Fibroblast of skin of left quadriceps (primary cell): ENCODE measurements at regions not wholly inside any gene's neighbourhood (a gene's known extent, or its start where the extent isn't known, plus 50 kb on each side); places are given as distances from the start of the nearest gene placed in this dataset.

Source experiments
- DNase-seq, 2 experiments: peaks; one replicate each; pipeline ENCODE4 v3.0.0-alpha.2; 2013; ENCODE audit warnings: low read depth in 2 of 2

DNA sequence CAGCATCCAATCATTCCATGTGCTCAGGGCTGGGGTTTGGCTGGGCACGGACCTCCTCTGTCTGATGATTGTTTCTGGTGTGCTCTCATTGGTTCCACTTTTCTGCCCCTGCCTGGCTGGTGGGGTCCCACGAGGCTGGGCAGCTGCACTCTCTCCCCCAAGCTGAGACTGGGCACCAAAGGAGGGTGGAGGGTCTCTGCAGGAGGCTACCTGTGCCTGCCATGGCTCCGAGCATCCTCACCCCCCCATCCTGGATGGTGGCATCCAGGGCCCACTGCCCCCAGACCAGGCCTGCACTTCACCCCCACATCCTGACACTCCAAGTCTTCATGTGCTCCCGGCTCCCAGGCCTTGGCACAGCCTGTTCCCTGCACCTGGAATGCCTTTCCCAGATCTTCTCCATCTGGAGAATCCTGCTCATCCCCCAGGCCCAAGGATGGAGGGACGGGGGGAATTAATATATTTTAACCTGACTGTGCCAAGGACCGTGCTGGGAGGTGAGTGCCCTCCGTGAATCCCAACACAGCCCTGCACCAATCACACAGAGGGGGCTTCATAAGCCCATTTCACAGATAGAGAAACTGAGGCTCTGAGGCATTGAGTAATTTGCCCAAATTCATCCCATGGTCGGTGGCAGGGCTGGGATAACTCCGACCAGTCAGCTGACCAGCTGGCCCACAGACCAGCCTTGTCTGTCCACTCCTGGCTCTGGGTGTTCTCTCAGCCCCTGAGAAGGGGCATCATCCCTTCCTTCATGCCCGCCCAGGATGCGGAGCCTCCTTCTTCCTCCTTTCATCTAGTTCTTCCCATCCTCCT, 403.4 kb downstream of the MATN1 start:
- DNase-seq = no peak

DNA sequence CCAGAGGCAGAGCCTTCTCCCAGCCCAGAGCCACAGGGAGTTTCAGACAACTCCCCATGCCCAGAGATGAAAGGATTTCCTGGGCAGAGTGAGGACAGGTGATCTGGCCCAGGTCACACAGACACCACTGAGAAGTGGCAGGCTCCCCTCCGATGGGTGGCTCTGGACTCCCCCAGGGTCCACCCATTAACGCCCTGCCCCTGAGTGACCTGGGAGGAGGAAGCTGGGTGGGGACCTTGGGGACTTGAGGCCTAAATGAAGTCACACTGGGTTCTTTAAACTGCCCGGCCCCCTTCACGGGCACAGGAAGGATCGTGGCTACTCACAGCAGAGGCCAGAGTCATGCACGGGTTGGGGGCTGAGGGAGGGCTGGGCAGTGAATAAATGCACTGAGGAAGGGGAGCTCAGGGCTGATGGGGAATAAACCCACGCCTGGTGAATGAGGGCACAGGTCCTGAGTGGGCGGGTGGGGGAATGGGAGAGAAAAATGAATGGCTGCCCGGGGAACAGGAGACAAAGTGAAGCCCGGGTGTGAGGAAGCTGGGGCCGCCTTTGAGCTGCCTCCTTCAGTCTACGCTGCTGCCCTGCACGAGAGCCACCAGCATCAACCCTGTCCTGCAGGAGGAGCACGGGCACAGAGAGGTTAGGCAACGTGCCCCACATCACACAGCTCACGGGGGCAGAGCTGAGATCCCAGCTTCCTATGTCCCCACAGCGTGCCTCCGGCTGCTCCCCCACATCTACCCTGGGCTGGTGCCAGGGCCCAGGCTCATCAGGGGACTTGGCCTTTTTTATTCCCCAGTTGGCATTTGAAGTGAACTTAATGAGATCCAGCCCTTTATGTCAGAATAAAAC, 404.3 kb downstream of the MATN1 start:
- no peak for DNase-seq

DNA sequence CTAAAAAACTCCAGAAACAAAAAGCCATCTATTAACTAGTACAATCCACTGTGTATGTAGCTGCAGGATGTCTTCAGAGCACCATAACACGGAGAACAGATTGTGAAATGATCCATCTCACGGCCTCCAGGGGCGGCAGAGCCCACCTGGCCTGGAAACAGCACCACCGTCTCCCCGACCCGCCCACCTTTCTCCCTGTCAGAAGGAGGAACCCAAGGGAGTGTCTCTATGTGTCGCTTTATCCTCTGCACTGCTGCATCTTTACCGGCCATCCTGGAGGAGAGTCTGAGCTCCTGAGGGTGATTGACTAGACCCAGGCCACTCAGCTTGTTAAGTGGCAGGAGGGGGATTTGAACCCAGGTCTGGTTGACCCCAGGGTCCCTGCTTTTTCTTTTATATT, 405.0 kb downstream of the MATN1 start:
- no peak for DNase-seq

DNA sequence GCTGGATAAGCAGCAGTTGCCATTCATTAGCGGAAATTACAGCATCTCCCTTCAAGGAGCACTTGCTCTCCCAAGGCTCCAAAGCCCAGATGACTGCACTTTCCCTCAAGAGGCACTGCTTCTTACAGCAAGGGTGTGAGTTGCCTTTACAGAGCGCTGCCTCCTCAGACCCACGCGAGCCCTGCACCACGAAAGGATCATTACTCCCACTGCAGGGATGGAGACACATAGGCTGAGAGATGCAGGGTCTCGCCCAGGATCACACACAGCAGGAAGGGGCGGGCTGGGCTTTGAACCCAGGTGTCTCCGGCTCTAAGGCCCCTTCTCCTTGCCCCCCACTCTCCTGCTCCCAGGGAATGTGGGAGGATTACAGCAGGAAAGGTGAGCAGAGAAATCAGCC, 405.5 kb downstream of the MATN1 start:
- no peak for DNase-seq

DNA sequence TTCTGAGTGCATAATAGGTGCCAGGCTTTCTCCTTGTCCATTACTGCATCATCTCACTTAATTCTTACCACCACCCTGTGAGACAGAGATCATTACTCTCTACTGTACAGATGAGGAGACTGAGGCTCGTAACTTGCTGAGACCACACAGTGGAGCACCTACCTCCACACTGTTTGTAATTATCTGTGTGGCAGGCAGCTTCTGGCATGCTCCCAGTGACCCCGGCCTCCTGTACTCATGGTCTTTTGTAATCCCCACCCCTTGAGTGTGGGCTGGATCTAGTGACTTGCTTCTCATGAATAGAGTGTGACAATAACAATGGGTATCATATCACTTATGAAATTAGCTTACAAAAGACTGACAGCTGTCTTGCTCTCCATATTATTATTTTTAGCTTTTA, 407.3 kb downstream of the MATN1 start:
- no peak for DNase-seq

DNA sequence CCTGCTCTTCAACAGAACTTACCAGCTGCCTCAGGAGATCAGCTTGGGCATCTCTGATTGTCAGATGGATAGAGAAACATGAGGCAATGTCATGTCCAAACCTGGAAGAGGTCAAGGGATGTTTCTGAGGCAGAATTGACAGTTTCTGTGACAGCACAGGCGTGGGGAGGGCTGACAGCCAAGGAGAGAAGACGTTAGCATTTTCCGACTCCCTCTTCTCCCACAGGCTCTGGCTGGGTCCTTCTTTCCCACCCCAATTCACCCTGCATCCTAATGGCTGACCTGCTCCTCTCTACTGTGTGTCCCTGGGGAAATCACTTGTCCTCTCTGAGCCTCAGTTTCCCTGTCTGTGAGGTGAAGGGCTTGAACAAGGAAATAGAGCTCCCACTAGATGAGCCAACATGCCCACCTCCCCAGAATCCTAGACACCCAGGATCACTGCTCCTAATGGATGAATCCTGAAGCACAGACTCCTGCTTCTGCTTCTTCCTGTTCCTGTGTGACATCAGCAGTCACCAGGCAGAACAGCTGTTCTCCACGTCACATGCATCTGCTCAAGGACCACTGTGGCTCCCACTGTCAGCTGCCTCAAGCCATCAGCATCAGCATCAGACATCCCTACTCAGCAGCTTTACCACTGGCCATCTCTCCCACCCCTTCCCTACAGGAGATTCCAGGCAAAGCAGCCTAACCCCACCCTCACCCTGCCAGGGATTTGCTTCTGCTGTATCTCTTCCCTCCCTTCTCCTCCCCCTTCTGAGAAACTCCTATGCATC, 408.0 kb downstream of the MATN1 start:
- no peak for DNase-seq

DNA sequence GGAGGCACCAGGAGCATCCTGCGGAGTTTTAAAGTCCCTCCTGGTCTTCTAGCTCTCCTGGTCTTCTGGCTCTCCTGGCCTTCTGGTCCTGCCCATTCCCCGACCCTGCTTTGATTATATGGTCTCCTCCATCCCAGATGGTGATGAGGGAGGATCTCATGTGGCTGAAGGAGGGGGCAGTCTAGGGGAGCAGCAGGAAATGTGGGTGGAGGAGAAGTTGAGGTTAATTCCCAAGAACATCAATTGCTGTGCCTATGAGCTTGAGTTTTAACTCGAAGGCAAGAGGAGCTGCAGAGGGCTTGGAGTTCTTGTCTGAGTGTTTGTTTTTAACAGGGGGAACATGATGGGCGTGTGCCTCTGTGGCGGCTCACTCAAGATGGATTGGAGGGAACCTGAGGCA, 408.8 kb downstream of the MATN1 start:
- DNase-seq = no peak

DNA sequence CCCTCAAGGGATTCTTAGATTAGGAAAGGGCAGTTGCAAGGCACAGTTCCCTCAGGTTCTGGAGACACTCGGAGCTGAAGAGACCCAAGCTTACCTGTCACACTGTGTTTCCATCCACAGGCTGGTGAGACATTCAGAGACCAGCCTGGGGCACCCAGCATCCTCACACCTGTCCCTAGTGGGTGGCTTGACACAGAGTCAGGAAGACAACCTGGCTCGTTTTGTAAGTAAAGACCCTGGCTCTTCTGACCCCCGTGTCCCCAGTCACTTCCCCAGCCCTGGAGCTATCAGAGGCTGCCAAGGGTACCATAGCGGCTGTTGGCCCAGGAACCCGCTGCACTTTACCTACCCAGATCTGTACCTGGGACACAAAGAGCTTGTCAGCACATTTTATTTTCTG, 409.8 kb downstream of the MATN1 start:
- no peak for DNase-seq

DNA sequence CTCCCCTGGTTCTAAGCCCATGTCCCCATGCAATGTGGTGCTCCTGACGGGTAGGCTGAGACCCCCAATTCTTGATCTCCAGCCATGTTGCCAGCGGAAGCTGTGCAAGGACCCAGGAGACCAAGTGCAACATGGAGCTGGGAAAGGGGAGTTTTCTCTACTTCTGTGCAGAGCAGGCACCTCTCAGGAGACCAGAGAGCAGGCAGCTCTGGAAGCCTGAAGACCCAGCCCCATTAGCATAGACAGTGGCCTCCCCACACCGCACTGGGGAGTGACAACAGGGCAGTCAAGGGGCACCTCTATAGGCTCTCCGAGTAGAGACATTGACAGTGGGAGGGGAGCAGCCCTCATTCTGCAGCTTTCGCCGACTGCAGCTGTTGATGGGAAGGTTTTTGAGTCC, 410.2 kb downstream of the MATN1 start:
- DNase-seq = no peak

DNA sequence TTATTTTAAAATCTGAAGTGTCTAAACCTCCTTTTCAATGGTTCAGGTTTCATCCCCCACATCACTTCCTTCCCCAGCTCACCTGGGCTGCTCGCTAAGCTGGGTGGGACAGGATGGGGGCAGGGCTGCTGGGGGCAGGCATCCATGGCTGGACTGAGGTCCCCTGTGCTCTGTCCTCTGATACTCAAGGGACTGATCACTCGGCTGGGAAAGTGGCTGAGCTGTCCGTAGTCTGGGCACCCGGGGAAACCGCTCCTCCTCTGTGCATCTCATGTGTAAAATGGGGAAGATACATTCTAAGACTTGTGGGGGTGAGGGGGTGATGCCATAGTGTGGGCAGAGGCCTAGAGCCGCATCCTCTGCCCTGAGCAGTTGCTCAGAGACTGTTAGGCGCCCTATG, 411.2 kb downstream of the MATN1 start:
- no peak for DNase-seq

DNA sequence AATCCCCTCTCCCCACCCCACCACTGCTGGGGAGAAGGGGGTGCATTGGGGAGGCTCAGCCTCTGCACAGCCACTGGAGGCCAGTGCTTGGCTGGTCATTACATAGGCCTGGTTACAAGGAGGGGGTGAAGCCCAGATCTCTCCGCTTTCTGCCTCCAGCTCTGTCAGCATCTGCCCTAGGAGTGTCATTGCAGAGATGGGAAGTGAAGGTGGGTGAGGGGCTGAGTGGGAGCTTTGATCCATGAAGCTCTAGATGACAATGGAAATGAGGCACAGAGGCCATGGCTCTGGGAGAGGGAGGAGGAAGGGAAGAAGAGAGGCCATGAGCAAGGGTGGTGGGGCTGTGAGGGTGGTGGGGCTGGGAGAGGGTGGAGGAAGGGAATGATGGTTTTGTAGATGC, 411.6 kb downstream of the MATN1 start:
- DNase-seq = no peak

DNA sequence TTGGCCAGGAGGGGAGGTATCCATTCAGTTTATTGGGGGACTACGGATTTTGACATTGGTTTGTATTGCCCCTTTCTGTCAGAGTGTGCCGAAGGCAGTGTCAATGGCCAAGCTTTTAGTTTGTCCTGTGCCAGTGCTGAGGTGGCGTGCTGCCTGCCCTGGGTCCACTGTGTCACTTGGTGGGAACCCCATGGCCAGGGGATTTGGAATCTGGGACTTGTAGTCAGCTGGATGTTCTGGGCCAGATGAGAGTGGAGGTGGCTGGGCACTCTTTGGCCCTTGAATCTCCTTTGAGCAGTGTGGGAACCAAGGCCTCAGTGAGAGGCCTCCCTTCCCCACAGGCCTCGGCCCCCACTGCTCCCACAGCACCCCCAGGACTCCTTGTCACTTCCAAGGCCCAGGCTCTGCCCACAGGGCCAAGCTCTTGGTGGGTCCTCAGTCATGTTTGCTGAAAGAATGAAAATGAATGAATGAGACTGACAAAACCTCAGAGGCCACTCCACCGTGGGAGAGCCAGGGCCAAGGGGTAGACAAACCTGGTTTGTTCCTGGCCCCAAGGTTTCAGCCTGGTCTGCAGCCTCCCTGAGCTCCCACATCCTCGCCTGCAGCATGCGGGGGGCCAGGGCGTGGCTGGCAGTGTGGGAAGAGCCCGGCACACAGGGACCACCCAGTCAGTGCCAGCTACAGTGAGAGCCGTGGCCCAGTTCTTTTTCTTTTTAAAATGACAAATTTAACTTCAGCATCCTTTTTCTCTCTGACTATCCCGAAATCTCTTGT, 412.2 kb downstream of the MATN1 start:
- no peak for DNase-seq

DNA sequence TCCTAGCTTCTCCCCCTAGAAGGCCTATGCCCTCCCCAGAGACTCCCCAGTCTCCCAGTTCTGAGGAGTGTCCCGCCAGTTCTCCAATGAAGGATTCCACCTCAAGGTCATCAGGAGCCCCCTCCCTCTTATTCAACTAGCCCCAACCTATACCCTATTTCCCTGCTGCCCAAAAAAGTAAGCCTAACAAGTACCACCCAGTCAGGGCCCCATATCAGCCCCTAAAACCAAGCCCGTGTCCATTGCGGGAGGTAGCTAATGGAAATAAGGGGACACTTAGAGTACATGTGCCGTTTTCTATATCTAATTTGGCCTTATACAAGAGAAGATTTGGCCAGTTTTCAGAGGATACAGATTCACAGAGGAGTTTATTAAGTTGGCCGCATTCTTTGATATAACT, 416.2 kb downstream of the MATN1 start:
- DNase-seq = no peak

DNA sequence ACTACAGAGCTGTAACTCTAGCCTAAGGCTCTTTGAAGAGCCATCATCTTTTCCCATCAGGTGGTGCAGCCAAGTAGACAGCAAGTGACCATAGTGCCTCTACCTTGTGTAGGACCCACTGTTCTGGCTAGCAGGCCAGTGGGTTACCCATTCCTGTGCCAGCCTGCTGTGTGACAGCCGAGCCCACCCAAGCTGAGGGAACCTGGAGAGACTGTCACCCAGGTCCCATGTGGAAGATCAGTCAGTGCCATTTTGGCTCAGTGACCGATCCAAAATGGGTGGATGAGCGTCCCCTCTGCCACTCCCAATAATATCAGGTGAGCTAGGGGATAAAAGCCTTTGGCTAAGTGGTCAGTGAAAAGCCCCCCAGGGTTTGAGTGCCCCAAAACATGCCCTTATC, 417.9 kb downstream of the MATN1 start:
- no peak for DNase-seq

DNA sequence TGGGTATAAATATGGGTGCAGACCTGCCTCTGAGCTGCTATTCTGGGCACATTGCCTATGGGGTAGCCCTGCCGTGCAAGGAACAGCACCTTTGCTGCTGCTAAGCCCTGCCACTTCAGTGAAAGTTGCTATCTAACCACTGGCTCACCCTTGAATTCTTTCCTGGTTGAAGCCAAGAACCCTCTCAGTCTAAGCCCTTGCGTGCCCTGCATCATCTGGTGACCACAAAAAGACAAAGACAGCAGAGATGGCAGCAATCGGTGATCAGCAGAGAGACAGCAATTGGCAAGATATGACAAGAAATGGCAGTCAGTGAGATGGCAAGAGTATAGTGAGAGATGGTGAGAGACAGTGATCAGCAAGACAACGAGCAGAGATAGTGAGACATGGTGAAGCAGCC, 418.3 kb downstream of the MATN1 start:
- DNase-seq = no peak

DNA sequence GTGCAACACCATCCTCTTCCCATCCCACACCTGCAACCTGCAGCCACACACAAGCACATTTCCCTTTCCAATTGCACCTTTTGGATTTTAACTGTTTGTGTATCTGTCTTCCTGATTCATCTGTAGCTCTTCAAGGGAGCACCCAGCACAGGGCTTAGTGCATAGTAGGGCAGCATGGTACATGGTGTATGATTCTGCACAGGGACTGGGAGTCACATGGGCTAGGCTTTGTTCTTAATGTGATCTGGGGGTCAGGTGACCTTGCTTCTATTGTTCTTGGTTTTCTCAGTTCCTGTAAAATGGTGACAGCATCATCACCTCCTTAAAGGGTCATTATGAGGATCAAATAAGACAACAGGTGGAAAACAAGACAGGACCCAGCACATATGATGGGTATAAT, 419.3 kb downstream of the MATN1 start:
- no peak for DNase-seq

DNA sequence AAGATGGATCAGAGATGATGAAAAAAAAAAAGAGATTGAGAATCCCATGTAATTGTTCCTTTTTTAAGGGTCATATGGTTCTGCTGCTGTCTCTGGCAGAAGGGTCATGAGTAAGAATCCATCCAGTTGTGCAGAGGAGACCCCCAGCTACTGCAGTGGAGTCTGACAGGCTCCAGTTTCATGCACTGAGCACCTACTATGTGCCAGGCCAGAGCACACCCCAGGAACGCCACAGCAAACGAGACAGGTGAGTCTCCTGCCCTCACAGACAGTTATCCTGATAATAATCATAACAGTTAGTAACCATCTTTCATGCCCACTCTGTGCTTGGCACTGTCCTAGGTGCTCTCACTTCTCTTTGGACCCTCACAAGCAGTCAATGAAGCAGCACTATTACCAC, 420.0 kb downstream of the MATN1 start:
- no peak for DNase-seq

DNA sequence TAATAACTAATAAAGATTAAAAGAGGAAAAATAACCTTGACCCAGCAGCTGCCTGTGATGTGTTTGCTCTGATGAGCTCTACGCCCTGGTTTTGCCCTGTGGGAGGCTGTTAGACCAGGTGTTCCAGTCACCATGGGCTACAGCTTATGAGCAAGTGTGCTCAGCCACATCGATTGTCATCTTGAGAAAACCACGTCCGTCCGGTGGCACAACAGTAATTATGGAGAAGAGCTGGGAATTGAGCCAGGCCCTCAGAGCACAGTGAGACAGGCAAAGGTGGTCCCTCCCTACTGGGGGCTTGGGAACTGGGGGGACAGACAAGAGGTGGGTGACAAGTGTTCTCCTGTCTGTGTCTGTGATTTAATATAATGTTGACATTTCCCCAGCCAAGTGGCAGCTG, 420.5 kb downstream of the MATN1 start:
- no peak for DNase-seq

DNA sequence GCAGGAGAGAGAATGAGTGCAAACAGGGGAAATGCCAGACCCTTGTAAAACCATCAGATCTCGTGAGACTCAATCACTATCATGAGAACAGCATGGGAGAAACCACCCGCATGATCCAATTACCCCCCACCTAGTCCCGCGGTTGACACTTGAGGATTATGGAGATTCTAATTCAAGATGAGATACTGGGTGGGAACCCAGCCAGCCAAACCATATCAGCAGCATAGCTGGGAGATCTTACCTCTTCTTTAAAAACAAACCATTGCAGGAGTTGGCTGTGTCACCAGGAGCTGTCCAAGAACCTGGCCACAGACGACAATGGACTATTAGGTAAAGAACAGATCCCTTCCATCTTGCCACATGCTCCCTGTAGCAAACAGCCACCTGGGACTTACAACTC, 422.7 kb downstream of the MATN1 start:
- no peak for DNase-seq

DNA sequence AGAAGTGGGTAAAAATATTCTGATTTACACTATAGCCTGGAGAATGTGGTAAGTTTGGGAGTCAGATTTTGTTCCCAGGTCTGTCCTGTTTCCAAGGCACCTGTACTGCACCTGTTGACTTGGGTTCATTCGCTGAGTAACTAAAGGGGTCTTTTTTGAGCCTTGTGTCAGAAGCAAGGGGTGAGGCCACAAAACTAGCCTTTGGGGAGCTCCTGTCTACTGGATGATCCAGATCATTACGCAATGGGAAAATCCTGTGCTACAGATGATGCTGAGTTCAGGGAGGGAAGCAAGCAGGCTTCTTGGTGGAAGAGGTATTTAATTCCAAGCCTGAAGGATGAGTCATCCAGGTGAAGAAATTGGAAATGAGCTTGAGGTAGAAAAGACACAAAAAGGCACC, 424.0 kb downstream of the MATN1 start:
- DNase-seq = no peak

DNA sequence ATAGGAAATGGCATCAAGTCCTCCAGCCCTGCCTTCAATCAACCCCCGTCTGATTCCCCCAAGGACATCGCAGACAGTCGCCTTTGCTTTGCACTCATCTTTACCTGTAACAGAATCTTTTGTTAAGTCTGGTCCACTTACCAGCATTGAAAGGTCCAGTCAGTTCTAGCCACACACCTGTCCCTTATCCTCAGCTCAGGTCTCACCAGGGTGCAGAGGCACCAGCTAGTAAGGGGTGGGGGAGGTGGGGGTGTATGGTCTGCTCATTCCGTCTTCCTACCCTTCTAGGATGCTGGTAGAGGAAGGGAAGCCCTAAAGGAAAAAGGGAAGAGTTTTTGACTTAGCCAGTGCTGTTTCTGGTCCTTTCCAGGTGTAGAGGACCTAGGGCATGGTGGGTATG, 427.7 kb downstream of the MATN1 start:
- no peak for DNase-seq

DNA sequence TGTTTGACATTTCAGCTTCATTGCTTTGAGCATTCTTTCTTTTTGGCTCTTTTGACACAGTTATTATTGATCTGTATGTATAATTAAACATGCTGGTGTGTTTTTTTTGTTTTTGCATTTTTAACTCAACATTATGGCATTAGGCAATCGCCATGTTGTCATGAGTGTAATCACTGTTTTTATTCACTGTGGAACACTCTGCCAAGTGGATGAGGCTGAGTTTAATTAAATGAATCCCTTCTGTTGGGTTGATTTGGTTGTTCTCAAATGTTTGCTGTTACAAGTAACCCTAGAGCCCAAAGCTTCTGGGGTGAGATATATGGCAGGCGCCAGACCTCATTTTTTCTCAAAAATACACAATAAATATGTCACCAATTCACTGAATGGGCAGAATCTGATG, 428.1 kb downstream of the MATN1 start:
- DNase-seq = no peak
